ENCODE measurements at regions not wholly inside any gene's neighbourhood (a gene's known extent, or its start where the extent isn't known, plus 50 kb on each side); places are given as distances from the start of the nearest gene placed in this dataset.

GRCh38 chr10:118811675-118812392, 57.1 kb upstream of the CACUL1 start:
- TF ChIP-seq POLR2A (IDR thresholded peaks at IDR 0.05; ENCODE audit: low read depth, low read length), result no peak
- no peak for TF ChIP-seq TAF1 (IDR thresholded peaks at IDR 0.05; ENCODE audit: low read depth, low read length)
- TF ChIP-seq POLR2AphosphoS5 (IDR thresholded peaks at IDR 0.05; ENCODE audit: low read depth, low read length), result no peak
- no peak for TF ChIP-seq PAX5 (IDR thresholded peaks at IDR 0.05; ENCODE audit: insufficient read depth, low read length, severe bottlenecking)
- TF ChIP-seq POU2F2 (IDR thresholded peaks at IDR 0.05; ENCODE audit: low read depth, low read length), result no peak
- TF ChIP-seq SPI1 (IDR thresholded peaks at IDR 0.05; ENCODE audit: low read depth, low read length), result no peak
